H1 (cell line): ENCODE measurements at regions not wholly inside any gene's neighbourhood (a gene's known extent, or its start where the extent isn't known, plus 50 kb on each side); places are given as distances from the start of the nearest gene placed in this dataset.

Source experiments
- CTCF ChIA-PET: fragments of 300-600 bp; sonication (Branson Sonifier 250); formaldehyde crosslinking; loops from one replicate; lab custom pipeline; 2021; ENCODE audit not compliant: partially characterized antibody; lab: Charles Lee
- POLR2A ChIA-PET: fragments of 300-600 bp; sonication (Branson Sonifier 250); formaldehyde crosslinking; loops from one replicate; lab custom pipeline; 2021; ENCODE audit warnings: inconsistent platforms; ENCODE audit not compliant: partially characterized antibody; lab: Charles Lee
- DNase-seq, 2 experiments: peaks; one replicate each; pipeline versions ENCODE4 v3.0.0 to v3.0.0-alpha.2; 2010 to 2022; ENCODE audit warnings: low spot score in 2 of 2, low read depth in 1 of 2, mixed read lengths in 1 of 2
- FAIRE-seq: peaks from 2 replicates; lab custom pipeline; 2011; peaks lifted over from hg19 to GRCh38; lab: Jason Lieb, UNC
- H2AFZ ChIP-seq: 2 replicates; pipeline ENCODE4 v1.8.1; 2012; ENCODE audit warnings: low read length, inconsistent platforms
- H2AK5ac ChIP-seq: 2 replicates; pipeline ENCODE4 v1.6.1; 2013; ENCODE audit warnings: low read depth, low read length
- H2BK120ac ChIP-seq: replicated peaks from 2 replicates; pipeline ENCODE3; 2013; ENCODE audit warnings: low read depth, low read length, inconsistent platforms
- H2BK12ac ChIP-seq: 2 replicates; pipeline ENCODE4 v1.6.1; 2013; ENCODE audit warnings: low read depth, low read length
- H2BK15ac ChIP-seq: 2 replicates; pipeline ENCODE4 v1.6.1; 2013; ENCODE audit warnings: low read length
- H2BK20ac ChIP-seq: 2 replicates; pipeline ENCODE4 v1.6.1; 2013; ENCODE audit warnings: low read length
- H2BK5ac ChIP-seq: 2 replicates; pipeline ENCODE4 v1.6.1; 2013; ENCODE audit warnings: low read depth, low read length
- H3K14ac ChIP-seq: 2 replicates; pipeline ENCODE4 v1.6.1; 2013; ENCODE audit warnings: inconsistent platforms; ENCODE audit not compliant: insufficient read length
- H3K18ac ChIP-seq: 2 replicates; pipeline ENCODE4 v1.6.1; 2013; ENCODE audit warnings: low read length; ENCODE audit errors: extremely low read depth
- H3K23ac ChIP-seq: 2 replicates; pipeline ENCODE4 v1.6.1; 2013; ENCODE audit warnings: inconsistent platforms; ENCODE audit not compliant: insufficient read length
- H3K23me2 ChIP-seq: 2 replicates; pipeline ENCODE4 v1.6.1; 2013; ENCODE audit warnings: low read depth, low read length
- H3K27ac ChIP-seq: 2 replicates; pipeline ENCODE4 v1.6.1; 2011; ENCODE audit warnings: low read depth, low read length, inconsistent platforms
- H3K27me3 ChIP-seq, 4 experiments: replicated peaks in 1 of 4; 1 replicate in 1 of 4; 2 replicates in 3 of 4; pipeline versions ENCODE4 v1.6.1 to v1.8.1; 2011 to 2013; ENCODE audit warnings: low read length in 3 of 4, mild to moderate bottlenecking in 3 of 4, inconsistent platforms in 2 of 4, mixed read lengths in 2 of 4, moderate library complexity in 1 of 4; ENCODE audit not compliant: control insufficient read depth in 3 of 4, insufficient read depth in 3 of 4; ENCODE audit errors: extremely low read depth in 1 of 4
- H3K36me3 ChIP-seq, 4 experiments: 2 replicates each; pipeline versions ENCODE4 v1.6.1 to v1.8.1; 2011 to 2013; ENCODE audit warnings: mild to moderate bottlenecking in 4 of 4, low read length in 3 of 4, moderate library complexity in 2 of 4, control low read depth in 1 of 4, inconsistent platforms in 1 of 4; ENCODE audit not compliant: insufficient read depth in 4 of 4, control insufficient read depth in 2 of 4
- H3K4ac ChIP-seq: replicated peaks from 2 replicates; pipeline ENCODE3; 2013; ENCODE audit warnings: low read length, low read depth, mixed read lengths, inconsistent platforms; ENCODE audit not compliant: insufficient read length
- H3K4me1 ChIP-seq, 4 experiments: replicated peaks in 1 of 4; 1 replicate in 1 of 4; 2 replicates in 3 of 4; pipeline versions ENCODE4 v1.6.1 to v1.8.1; 2011 to 2013; ENCODE audit warnings: low read length in 3 of 4, inconsistent platforms in 2 of 4, mixed read lengths in 1 of 4; ENCODE audit not compliant: insufficient read depth in 4 of 4, control insufficient read depth in 3 of 4
- H3K4me2 ChIP-seq, 2 experiments: 2 replicates each; pipeline versions ENCODE4 v1.6.1 to v1.8.1; 2011 to 2013; ENCODE audit warnings: low read depth in 2 of 2, low read length in 2 of 2, control low read depth in 1 of 2, inconsistent platforms in 1 of 2, mild to moderate bottlenecking in 1 of 2; ENCODE audit not compliant: insufficient read depth in 1 of 2
- H3K4me3 ChIP-seq, 4 experiments: fragments of 200-600, 300-600 bp in 1 of 4; sonication (generic), shearing (Covaris generic), sonication (Bioruptor Twin) in 1 of 4; 2 replicates each; pipeline versions ENCODE4 v1.5.1 to v1.8.1; 2011 to 2016; ENCODE audit warnings: low read length in 4 of 4, low read depth in 3 of 4, control low read depth in 2 of 4, inconsistent platforms in 2 of 4, mild to moderate bottlenecking in 2 of 4, mixed read lengths in 1 of 4, moderate library complexity in 1 of 4; ENCODE audit not compliant: insufficient read depth in 2 of 4; ENCODE audit errors: extremely low read depth in 1 of 4
- H3K56ac ChIP-seq: replicated peaks from 2 replicates; pipeline ENCODE3; 2013; ENCODE audit warnings: low read depth, mild to moderate bottlenecking, mixed read lengths, low read length, inconsistent platforms; ENCODE audit not compliant: insufficient read length
- H3K79me1 ChIP-seq: 2 replicates; pipeline ENCODE4 v1.6.1; 2013; ENCODE audit warnings: low read depth, low read length, control low read depth
- H3K79me2 ChIP-seq, 2 experiments: 2 replicates each; pipeline versions ENCODE4 v1.6.1 to v1.8.1; 2012 to 2013; ENCODE audit warnings: low read length in 2 of 2, mild to moderate bottlenecking in 2 of 2, inconsistent platforms in 1 of 2; ENCODE audit not compliant: insufficient read depth in 2 of 2, control insufficient read depth in 1 of 2
- H3K9ac ChIP-seq, 4 experiments: replicated peaks in 1 of 4; 1 replicate in 1 of 4; 2 replicates in 3 of 4; pipeline versions ENCODE4 v1.6.1 to v1.8.1; 2011 to 2013; ENCODE audit warnings: low read depth in 3 of 4, low read length in 3 of 4, control low read depth in 2 of 4, mild to moderate bottlenecking in 2 of 4, moderate library complexity in 2 of 4, inconsistent platforms in 1 of 4; ENCODE audit errors: extremely low read depth in 1 of 4
- H3K9me3 ChIP-seq, 2 experiments: 2 replicates each; pipeline versions ENCODE4 v1.6.1 to v1.8.1; 2012 to 2013; ENCODE audit warnings: mild to moderate bottlenecking in 2 of 2, moderate library complexity in 2 of 2, control low read depth in 1 of 2, inconsistent platforms in 1 of 2, low read depth in 1 of 2, low read length in 1 of 2, mixed read lengths in 1 of 2; ENCODE audit not compliant: insufficient read depth in 2 of 2
- H4K20me1 ChIP-seq, 2 experiments: replicated peaks in 1 of 2; 2 replicates each; pipeline versions ENCODE3 to v1.8.1; 2011 to 2013; ENCODE audit warnings: inconsistent platforms in 2 of 2, low read length in 2 of 2, mild to moderate bottlenecking in 1 of 2; ENCODE audit not compliant: insufficient read depth in 2 of 2, control insufficient read depth in 1 of 2
- H4K5ac ChIP-seq: 2 replicates; pipeline ENCODE4 v1.6.1; 2013; ENCODE audit warnings: low read length, low read depth, mixed read lengths, inconsistent platforms; ENCODE audit not compliant: insufficient read length
- H4K8ac ChIP-seq: 2 replicates; pipeline ENCODE4 v1.8.0; 2013; ENCODE audit warnings: mild to moderate bottlenecking, moderate library complexity, low read length, inconsistent platforms; ENCODE audit not compliant: insufficient read depth; ENCODE audit errors: extremely low read depth
- H4K91ac ChIP-seq: replicated peaks from 2 replicates; pipeline ENCODE3; 2013; ENCODE audit warnings: low read length, mixed read lengths, inconsistent platforms; ENCODE audit not compliant: insufficient read length
- BACH1 ChIP-seq: IDR thresholded peaks from 2 replicates; pipeline ENCODE4 v1.6.1; 2012; ENCODE audit warnings: low read length, improper control_type of control experiment
- CEBPB ChIP-seq: IDR thresholded peaks from 2 replicates; pipeline ENCODE4 v1.6.1; 2012; ENCODE audit warnings: low read depth, low read length
- CTBP2 ChIP-seq: IDR thresholded peaks from 2 replicates; pipeline ENCODE4 v1.7.0; 2011; ENCODE audit warnings: borderline replicate concordance, mild to moderate bottlenecking, moderate library complexity, mixed read lengths, low read length; ENCODE audit not compliant: insufficient read depth, insufficient read length
- POLR2A ChIP-seq, 2 experiments: IDR thresholded peaks; 1 replicate in 1 of 2; 2 replicates in 1 of 2; pipeline ENCODE4 v1.6.1; 2011; ENCODE audit warnings: low read depth in 2 of 2, low read length in 2 of 2, mild to moderate bottlenecking in 2 of 2; ENCODE audit errors: control extremely low read depth in 1 of 2
- SIRT6 ChIP-seq: IDR thresholded peaks from one replicate; pipeline ENCODE4 v1.7.1; 2012; ENCODE audit warnings: low read length, inconsistent platforms
- USF2 ChIP-seq: IDR thresholded peaks from 2 replicates; pipeline ENCODE4 v1.6.1; 2011; ENCODE audit warnings: low read length, improper control_type of control experiment
- WGBS, 2 experiments: shearing (Covaris generic) in 1 of 2; methylation state at CpG; one replicate each; pipeline versions ENCODE4 v1.1.6 to v1.1.7; 2013 to 2015; ENCODE audit warnings: low lambda C conversion rate in 2 of 2, mixed read lengths in 2 of 2, inconsistent platforms in 1 of 2, low coverage in 1 of 2, missing lambda C conversion rate in 1 of 2; ENCODE audit not compliant: insufficient replicate concordance in 2 of 2, insufficient coverage in 1 of 2, insufficient read length in 1 of 2; ENCODE audit errors: extremely low coverage in 1 of 2, missing lambda C conversion rate in 1 of 2; 5-methylcytosine and 5-hydroxymethylcytosine counted together

DNA sequence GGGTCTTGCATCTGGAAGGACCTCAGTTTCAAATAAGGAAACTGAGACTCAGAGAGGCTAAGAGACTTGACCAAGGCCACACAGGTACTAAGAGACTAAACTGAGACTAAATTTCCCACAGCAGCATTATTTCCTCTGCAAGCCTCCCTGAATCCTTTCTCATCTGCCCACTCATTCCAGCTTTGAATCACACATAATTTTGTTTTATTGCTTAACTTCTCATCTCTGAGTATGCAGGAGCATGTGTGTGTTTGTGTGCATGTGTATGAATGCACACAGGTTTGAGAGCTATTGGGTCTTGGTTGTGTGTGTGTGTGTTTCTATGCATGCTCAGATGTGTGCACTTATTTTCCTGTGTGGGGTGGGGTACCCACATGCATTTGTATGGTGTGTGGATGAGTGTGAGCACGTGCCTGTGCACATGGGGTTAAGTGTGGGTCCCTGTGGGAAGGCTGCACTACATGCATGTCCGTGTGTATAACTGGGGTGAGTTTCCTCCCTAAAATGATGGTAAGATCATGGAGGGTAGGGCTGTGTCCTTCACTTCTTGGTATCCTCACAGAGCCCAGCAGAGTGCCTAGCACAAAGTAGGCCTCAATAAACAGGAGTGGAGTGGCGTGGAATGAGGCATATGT, 74.4 kb upstream of the ZC3H12A start:
- Histone ChIP-seq H2BK20ac (no peak overlapping the region), H4K8ac (no peak overlapping the region), H3K27me3 (no peaks in the 10 kb centered on the region), H3K14ac (no peak overlapping the region), H3K27ac (no peak overlapping the region), H3K4me2 (no peak overlapping the region), H3K4me3 (no peak overlapping the region), H3K56ac (no peak overlapping the region), H2BK12ac (no peak overlapping the region), H3K18ac (no peak overlapping the region), H3K9ac (no peak overlapping the region), H3K4me1 (peaks cover 0 to 5% (median 1%) of the 10 kb centered on the region in 4 experiments; a peak in 4 of 7 replicates), H3K79me2 (no peaks in the 10 kb centered on the region), H2AFZ (no peak overlapping the region), H4K5ac (no peak overlapping the region), H4K20me1 (no peaks in the 10 kb centered on the region), H3K36me3 (no peaks in the 10 kb centered on the region), H4K91ac (no peak overlapping the region), H3K9me3 (no peaks in the 10 kb centered on the region), H3K79me1 (no peaks in the 10 kb centered on the region; the same call in 1 of the 2 replicates), H2BK5ac (no peak overlapping the region), H3K4ac (no peak overlapping the region), H2BK120ac (no peak overlapping the region), H3K23me2 (no peaks in the 10 kb centered on the region), H2AK5ac (no peak overlapping the region), H2BK15ac (no peak overlapping the region), H3K23ac (no peak overlapping the region)
- DNase-seq (no peak), FAIRE-seq (no peak)
- CTCF ChIA-PET: interaction anchor here (0.6 to 1.8 kb wide), 7 partner anchors 8 to 75 kb away, joined by 3 to 10 read pairs (median 4); no protein-coding TSS in a partner anchor
- POLR2A ChIA-PET: no interaction called here
- WGBS, 2 experiments: 77% methylated on average over 3 of the region's 3 CpGs; no CpG with 5 or more reads in 1 of the 2 experiments
- TF ChIP-seq SIRT6 (no peak), BACH1 (no peak), POLR2A (IDR thresholded peaks at IDR 0.05; ENCODE audit: control extremely low read depth in 1 of 2, low read depth in 2 of 2, low read length in 2 of 2) (no peak), USF2 (no peak), CTBP2 (no peak), CEBPB (no peak)
